HG03103 (cell line): ENCODE measurements at regions not wholly inside any gene's neighbourhood (a gene's known extent, or its start where the extent isn't known, plus 50 kb on each side); places are given as distances from the start of the nearest gene placed in this dataset.

Experiments
- ATAC-seq: cut with Tn5 transposase; IDR thresholded peaks from one replicate; pipeline ENCODE4 v1.9.1; 2021; ENCODE audit warnings: low read depth; ENCODE audit not compliant: unreplicated experiment

GRCh38 chr10:6339891-6340290 lies 137.2 kb downstream of the PFKFB3 start:
- no peak for ATAC-seq

- ATAC-seq = no peak
These were observed 139.5 kb downstream of the PFKFB3 start for GRCh38 chr10:6342096-6342685.

GRCh38 chr10:6343305-6344010 lies 140.7 kb downstream of the PFKFB3 start:
- no peak for ATAC-seq

GRCh38 chr10:6345404-6345803 lies 142.7 kb downstream of the PFKFB3 start:
- ATAC-seq = no peak

GRCh38 chr10:6346631-6347030 lies 143.9 kb downstream of the PFKFB3 start:
- ATAC-seq = no peak

GRCh38 chr10:6347391-6347951 lies 144.7 kb downstream of the PFKFB3 start:
- ATAC-seq = peak; percentile 44

GRCh38 chr10:6348096-6348874 lies 145.6 kb downstream of the PFKFB3 start:
- peak; percentile 68 for ATAC-seq

- no peak for ATAC-seq
These were observed 147.3 kb downstream of the PFKFB3 start for GRCh38 chr10:6349846-6350535.

GRCh38 chr10:6350609-6351008 lies 147.9 kb downstream of the PFKFB3 start:
- ATAC-seq = no peak

- ATAC-seq = no peak
These were observed 148.8 kb downstream of the PFKFB3 start for GRCh38 chr10:6351495-6351894.

GRCh38 chr10:6353526-6353925 lies 150.8 kb downstream of the PFKFB3 start:
- ATAC-seq = no peak

GRCh38 chr10:6354168-6354772 lies 151.5 kb downstream of the PFKFB3 start:
- ATAC-seq = no peak

- ATAC-seq = no peak
These were observed 153.6 kb downstream of the PFKFB3 start for GRCh38 chr10:6356280-6356793.

GRCh38 chr10:6361869-6362268 lies 159.1 kb downstream of the PFKFB3 start:
- no peak for ATAC-seq

- no peak for ATAC-seq
These were observed 160.1 kb downstream of the PFKFB3 start for GRCh38 chr10:6362879-6363278.

GRCh38 chr10:6363511-6363910 lies 160.8 kb downstream of the PFKFB3 start:
- ATAC-seq = no peak

- ATAC-seq = no peak
These were observed 161.6 kb downstream of the PFKFB3 start for GRCh38 chr10:6364283-6364682.

GRCh38 chr10:6364893-6365292 lies 162.2 kb downstream of the PFKFB3 start:
- no peak for ATAC-seq

- ATAC-seq = no peak
These were observed 162.7 kb downstream of the PFKFB3 start for GRCh38 chr10:6365384-6365783.
